Smooth muscle cell (in vitro differentiated cells): ENCODE measurements at regions not wholly inside any gene's neighbourhood (a gene's known extent, or its start where the extent isn't known, plus 50 kb on each side); places are given as distances from the start of the nearest gene placed in this dataset.

Source experiments
- DNase-seq: peaks from one replicate; lab custom pipeline; 2025; ENCODE audit not compliant: unreplicated experiment; lab: John Stamatoyannopoulos, UW
- H2AFZ ChIP-seq: fragments of 200-600 bp; sonication (generic); 2 replicates; pipeline ENCODE4 v1.6.0; 2016; ENCODE audit warnings: antibody characterized with exemption, low read depth, mild to moderate bottlenecking
- H3F3A ChIP-seq: fragments of 200-600 bp; sonication (generic); 2 replicates; pipeline ENCODE4 v1.6.0; 2017; ENCODE audit warnings: antibody characterized with exemption, low read depth
- H3K27ac ChIP-seq: fragments of 200-600 bp; sonication (generic); 2 replicates; pipeline ENCODE4 v1.5.1; 2016; ENCODE audit warnings: low read depth, mild to moderate bottlenecking
- H3K27me3 ChIP-seq: fragments of 200-600 bp; sonication (generic); 2 replicates; pipeline ENCODE4 v1.6.1; 2016; ENCODE audit warnings: low read depth, mild to moderate bottlenecking
- H3K36me3 ChIP-seq: fragments of 200-600 bp; sonication (generic); 2 replicates; pipeline ENCODE4 v1.5.1; 2016; ENCODE audit warnings: low read depth
- H3K4me1 ChIP-seq: fragments of 200-600 bp; sonication (generic); 2 replicates; pipeline ENCODE4 v1.5.1; 2016; ENCODE audit warnings: low read depth
- H3K4me2 ChIP-seq: fragments of 200-600 bp; sonication (generic); 2 replicates; pipeline ENCODE4 v1.6.0; 2016; ENCODE audit warnings: mild to moderate bottlenecking
- H3K4me3 ChIP-seq: fragments of 200-600 bp; sonication (generic); 2 replicates; pipeline ENCODE4 v1.5.1; 2016; ENCODE audit warnings: mild to moderate bottlenecking
- H3K79me2 ChIP-seq: fragments of 200-600 bp; sonication (generic); 2 replicates; pipeline ENCODE4 v1.6.0; 2016; ENCODE audit warnings: low read depth, mild to moderate bottlenecking
- H3K9ac ChIP-seq: fragments of 200-600 bp; sonication (generic); 2 replicates; pipeline ENCODE4 v1.6.0; 2016; ENCODE audit warnings: low read depth
- H3K9me3 ChIP-seq: fragments of 200-600 bp; sonication (generic); replicated peaks from 2 replicates; pipeline ENCODE4 v1.5.1; 2016; ENCODE audit warnings: low read depth
- H4K20me1 ChIP-seq: fragments of 200-600 bp; sonication (generic); 2 replicates; pipeline ENCODE4 v1.6.0; 2016; ENCODE audit warnings: low read depth
- CTCF ChIP-seq: fragments of 200-600 bp; sonication (generic); IDR thresholded peaks from 2 replicates; pipeline ENCODE4 v1.5.1; 2017; ENCODE audit warnings: borderline replicate concordance, mild to moderate bottlenecking, antibody characterized with exemption; ENCODE audit not compliant: insufficient read depth, poor library complexity, severe bottlenecking
- WGBS: methylation state at CpG from one replicate; pipeline ENCODE4 v1.1.7; 2016; ENCODE audit warnings: low lambda C conversion rate; 5-methylcytosine and 5-hydroxymethylcytosine counted together

GRCh38 chr6:97563529-97563928 lies 280.5 kb upstream of the MMS22L start:
- WGBS, result 89% methylated on average over 5 of the region's 5 CpGs
- Histone ChIP-seq H3K27ac (no peak overlapping the region), H3K36me3 (no peaks in the 10 kb centered on the region), H3K4me1 (no peaks in the 10 kb centered on the region), H3K79me2 (no peaks in the 10 kb centered on the region), H4K20me1 (no peaks in the 10 kb centered on the region), H3K27me3 (no peaks in the 10 kb centered on the region), H3K4me3 (no peak overlapping the region), H3F3A (no peaks in the 10 kb centered on the region), H3K4me2 (no peak overlapping the region), H3K9ac (no peak overlapping the region), H3K9me3 (no peaks in the 10 kb centered on the region), H2AFZ (no peak overlapping the region)
- no peak for TF ChIP-seq CTCF
- DNase-seq, result no peak

GRCh38 chr6:97572943-97573342 lies 289.9 kb upstream of the MMS22L start:
- Histone ChIP-seq H3K9me3 (no peaks in the 10 kb centered on the region), H4K20me1 (no peaks in the 10 kb centered on the region), H3K36me3 (no peaks in the 10 kb centered on the region), H3K27ac (no peak overlapping the region), H3K4me1 (no peaks in the 10 kb centered on the region), H2AFZ (no peak overlapping the region), H3F3A (no peaks in the 10 kb centered on the region), H3K79me2 (no peaks in the 10 kb centered on the region), H3K4me3 (no peak overlapping the region), H3K9ac (no peak overlapping the region), H3K27me3 (no peaks in the 10 kb centered on the region), H3K4me2 (no peak overlapping the region)
- no peak for TF ChIP-seq CTCF
- 80% methylated on average over 1 of the region's 1 CpG for WGBS
- no peak for DNase-seq

GRCh38 chr6:97586344-97586743 lies 303.3 kb upstream of the MMS22L start:
- no peak for DNase-seq
- Histone ChIP-seq H3K27ac (no peak overlapping the region), H3K9ac (no peak overlapping the region), H3K36me3 (no peaks in the 10 kb centered on the region), H3K4me3 (no peak overlapping the region), H3F3A (no peaks in the 10 kb centered on the region), H3K4me2 (no peak overlapping the region), H3K79me2 (no peaks in the 10 kb centered on the region), H3K9me3 (no peaks in the 10 kb centered on the region), H4K20me1 (no peaks in the 10 kb centered on the region), H3K27me3 (no peaks in the 10 kb centered on the region), H2AFZ (no peak overlapping the region), H3K4me1 (peaks cover 6% of the 10 kb centered on the region)
- TF ChIP-seq CTCF, result peak; percentile 14

GRCh38 chr6:97591955-97592354 lies 308.9 kb upstream of the MMS22L start:
- no peak for TF ChIP-seq CTCF
- no peak overlapping the region for H3K4me3 ChIP-seq
- H3K9ac ChIP-seq, result no peak overlapping the region
- no peaks in the 10 kb centered on the region for H3F3A ChIP-seq
- H3K9me3 ChIP-seq, result no peaks in the 10 kb centered on the region
- H3K36me3 ChIP-seq, result no peaks in the 10 kb centered on the region
- no peak overlapping the region for H2AFZ ChIP-seq
- H3K4me2 ChIP-seq, result no peak overlapping the region
- no peaks in the 10 kb centered on the region for H3K4me1 ChIP-seq
- DNase-seq, result no peak
- no peak overlapping the region for H3K27ac ChIP-seq
- no peaks in the 10 kb centered on the region for H4K20me1 ChIP-seq
- no peaks in the 10 kb centered on the region for H3K79me2 ChIP-seq
- WGBS, result 37% methylated on average over 6 of the region's 6 CpGs
- H3K27me3 ChIP-seq, result no peaks in the 10 kb centered on the region
